ENCODE measurements at regions not wholly inside any gene's neighbourhood (a gene's known extent, or its start where the extent isn't known, plus 50 kb on each side); places are given as distances from the start of the nearest gene placed in this dataset.

DNA sequence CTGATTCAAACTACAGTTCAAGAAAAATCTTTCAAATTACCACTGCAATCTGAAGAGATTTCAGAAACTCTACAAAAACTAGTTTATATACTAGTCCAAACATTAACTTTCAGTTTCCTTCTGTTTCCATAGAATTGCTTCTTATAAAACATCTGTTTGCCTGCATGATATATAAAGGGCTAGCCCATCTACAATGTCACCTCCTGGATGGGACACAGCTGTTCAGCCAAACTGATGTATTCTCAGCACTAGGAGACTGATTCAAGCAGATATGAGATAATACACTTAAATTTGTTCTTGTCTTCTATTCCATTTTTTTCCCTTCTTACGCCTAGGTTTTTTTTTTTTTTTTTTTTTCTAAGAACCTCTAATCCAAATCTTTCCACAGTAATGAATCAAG is 1569.7 kb upstream of the IGFBP7 start:
- DNase-seq: no peak

DNA sequence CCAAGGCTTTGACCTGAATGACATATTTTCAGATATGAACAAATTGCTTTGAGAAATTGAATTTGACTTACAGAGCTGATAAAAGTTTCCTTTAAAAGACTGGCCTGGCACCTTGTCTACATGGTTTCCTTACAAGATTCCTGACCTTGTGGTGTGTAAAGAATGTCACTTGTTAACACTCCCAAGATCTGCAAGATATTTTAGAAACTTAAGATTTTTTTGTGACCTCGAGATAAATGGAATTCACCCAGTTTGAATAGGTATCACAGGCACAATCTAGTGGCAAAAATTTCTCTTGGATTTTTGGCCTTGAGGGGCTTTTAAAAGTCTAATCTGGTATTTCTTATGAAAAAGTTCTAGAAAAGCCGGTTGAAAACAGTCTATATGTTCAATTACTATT is 1568.9 kb upstream of the IGFBP7 start:
- no peak for DNase-seq

DNA sequence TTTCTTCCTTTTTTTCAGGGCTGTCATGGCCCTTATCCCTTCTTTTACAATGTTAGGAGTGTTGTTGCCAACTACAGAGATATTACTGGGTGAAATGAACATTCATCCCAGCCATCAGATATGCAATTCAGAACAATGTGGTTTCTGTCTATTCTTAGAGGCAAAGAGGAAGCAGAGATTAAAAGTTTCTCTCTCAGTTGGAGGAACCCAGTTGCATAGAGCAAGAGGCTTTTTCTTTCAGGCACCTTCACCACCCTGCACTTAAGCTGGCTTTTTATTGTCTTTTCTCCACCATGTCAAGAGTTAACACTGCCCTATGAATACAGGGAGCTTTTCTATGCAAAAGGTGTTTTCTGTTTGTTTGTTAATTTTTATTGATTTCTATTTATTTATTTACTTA is 1559.6 kb upstream of the IGFBP7 start:
- no peak for DNase-seq

DNA sequence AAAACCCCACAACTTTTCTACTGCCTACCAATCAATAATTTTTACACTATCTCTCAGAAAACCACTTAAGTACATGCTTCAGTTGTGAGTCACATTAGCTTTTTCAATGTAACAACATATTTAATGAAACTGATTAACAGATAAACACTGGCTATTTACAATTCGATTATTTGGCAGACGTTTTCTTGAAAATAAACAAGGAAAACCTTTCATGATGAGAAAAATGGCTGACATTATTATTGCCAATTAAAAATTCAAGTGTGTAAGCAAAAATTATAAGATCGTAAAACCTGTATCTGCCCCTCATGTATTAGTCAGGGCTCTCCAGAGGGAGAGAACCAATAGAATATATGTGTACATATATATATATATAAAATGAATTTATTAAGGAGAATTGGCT is 1555.5 kb upstream of the IGFBP7 start:
- no peak for DNase-seq

DNA sequence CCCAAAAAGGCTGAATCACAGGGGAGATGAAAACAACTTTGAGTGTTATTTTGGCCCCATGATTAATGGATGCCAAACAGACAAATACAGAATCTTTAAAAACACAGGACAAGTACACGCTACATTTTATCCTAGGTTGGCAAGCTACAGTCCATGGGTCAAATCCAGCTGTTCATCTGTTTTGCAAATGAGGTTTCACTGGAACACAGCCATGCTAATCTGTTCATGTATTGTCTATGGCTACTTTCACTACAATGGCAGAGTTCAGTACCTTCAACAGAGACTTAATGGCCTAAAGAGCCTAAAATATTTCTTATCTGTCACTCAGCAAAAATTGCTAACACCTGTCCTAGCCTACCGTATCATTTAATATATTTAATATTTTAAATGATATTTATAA is 1548.5 kb upstream of the IGFBP7 start:
- no peak for DNase-seq

DNA sequence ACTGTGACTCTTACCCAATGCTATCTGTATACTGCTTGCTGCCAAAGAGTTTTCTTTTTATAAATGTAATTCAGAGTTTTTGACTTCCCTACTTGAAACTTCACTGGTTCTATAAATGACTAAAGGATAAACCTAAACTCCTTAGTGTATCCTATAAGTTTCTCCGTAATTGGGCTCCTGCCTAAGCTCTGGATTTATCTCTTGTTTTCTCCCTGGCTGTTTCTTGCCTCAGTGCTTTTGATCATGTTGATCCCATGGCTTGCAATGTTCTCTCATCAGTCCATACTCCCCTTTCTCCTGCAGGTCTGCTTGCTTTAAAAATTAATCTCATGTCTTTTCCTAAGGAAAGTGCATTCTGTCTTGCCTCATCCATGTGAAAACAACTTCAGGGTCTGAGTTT is 1543.1 kb upstream of the IGFBP7 start:
- DNase-seq: no peak

DNA sequence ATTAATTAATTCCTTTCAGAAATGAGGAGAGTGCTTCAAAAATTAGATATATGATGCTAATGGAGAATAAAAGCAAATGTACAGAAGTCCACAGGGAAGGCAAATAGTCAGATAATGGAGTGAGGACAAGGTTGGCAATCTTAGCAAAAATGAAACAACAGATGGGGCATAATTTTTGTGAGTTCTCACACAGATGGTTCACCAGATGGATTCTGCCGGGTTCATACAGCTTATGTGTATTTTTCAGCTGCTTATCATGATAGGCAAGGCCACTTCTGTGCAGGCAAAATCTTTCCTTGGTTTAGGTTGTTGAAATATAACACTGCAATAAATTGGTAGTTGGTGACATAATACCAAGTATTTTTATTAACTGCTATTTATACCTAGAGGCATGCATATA is 1539.0 kb upstream of the IGFBP7 start:
- DNase-seq: no peak

DNA sequence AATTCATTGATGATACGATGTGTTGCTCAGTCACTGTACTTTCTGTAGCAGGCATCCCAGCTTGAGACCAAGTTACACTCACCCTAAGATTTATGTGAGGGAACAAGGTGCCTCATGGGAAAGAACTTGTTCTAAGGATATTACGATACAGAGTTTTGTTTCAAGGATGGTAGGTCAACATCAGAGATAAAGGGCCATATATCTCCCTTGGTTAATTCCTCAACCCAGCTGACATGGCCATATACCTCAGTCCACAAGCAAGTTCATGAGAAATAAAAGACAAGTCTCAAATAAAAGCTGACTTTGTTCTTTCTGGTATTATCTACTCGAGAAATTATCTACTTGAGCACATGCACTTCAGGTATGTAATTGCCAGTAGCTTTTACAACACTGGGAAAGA is 1535.9 kb upstream of the IGFBP7 start:
- DNase-seq: no peak

DNA sequence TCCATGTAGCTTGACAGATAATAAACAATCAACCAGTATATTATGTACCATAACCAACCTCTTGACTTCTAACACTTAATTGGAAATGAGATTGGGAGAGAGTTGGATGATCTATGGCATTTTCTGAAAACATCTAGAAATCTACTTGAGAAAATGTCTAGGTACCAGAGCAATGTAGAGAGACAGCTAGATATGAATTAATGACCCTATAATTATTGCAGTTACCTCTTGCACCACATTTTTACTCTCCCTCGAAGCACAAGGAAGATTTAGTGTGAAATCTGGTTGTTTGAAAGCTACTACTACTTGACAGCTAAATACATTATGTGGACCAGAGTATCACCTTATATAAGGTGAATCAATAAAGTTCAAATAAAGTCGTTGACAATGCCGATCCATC is 1534.4 kb upstream of the IGFBP7 start:
- no peak for DNase-seq

DNA sequence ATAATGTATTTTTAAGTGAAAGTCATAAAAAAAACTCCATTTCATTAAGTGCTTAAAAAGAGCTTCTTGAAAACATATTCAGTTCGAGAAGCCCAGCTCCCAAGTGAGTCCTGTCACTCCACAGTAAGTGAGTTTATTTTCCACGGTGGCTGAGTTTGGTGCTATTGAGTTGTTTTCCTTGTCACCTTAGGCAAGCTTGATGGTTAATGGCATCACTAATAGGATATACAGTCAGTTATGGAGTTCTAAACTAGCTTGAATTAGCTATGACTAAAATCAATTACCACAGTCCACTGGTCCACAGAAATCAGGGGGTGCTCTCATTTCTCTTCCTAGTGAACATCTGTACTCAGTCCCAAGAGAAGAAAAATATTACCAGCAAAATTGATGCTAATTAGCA is 1526.2 kb upstream of the IGFBP7 start:
- DNase-seq: no peak

DNA sequence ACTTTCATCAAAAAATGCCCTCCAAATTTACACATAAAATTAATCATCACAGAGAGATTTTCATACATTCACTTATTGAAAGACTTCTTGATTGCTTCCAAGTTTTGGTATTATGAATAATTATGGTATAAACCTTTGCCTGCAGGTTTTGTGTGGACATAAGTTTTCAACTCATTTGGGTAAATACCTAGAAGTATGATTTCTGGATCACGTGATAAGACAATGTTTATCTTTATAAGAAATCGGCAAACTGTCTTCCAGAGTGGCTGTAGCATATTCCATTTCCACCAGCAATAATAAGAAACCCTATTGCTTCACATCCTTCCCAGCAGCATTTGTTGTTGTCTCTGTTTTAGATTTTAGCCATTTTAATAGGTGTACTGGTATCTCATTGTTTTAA is 1507.0 kb upstream of the IGFBP7 start:
- no peak for DNase-seq

DNA sequence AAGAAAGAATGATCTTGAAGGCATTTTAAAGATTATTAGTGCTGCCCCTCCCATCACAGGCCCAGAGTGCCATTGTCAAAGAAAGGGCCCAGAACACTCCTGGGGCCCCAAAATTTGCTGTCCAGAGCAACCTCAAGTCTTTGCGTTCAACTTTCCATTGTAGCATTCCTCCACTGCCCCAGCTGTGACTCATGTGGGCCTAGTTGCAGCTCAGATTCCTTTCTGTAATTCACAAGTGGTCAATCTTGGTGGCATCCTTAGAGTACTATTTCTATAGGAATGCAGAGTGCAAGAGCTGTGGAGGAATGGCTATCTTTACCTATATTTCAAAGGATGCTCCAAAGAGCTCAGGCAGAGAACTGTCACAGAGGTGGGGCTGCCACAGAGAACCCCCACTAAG is 1500.8 kb upstream of the IGFBP7 start:
- no peak for DNase-seq

DNA sequence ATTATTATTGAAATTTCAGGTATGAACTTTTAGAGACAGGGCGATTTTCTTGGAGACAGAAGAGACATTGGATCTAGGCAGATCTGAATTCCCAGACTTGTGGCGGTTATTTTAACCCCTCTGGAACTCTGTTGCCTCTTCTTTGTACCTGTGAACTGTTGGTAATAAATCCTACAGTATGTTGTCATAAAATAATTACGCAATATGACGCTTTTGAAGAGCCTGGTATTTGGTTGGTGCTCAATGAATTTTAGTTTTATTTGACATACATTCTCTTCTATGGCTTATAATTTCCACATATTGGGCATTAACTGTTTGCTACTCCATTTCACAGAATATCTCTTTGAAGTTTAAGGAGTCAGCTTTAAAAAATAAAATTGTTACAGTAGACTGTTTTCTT is 1496.1 kb upstream of the IGFBP7 start:
- DNase-seq: no peak

DNA sequence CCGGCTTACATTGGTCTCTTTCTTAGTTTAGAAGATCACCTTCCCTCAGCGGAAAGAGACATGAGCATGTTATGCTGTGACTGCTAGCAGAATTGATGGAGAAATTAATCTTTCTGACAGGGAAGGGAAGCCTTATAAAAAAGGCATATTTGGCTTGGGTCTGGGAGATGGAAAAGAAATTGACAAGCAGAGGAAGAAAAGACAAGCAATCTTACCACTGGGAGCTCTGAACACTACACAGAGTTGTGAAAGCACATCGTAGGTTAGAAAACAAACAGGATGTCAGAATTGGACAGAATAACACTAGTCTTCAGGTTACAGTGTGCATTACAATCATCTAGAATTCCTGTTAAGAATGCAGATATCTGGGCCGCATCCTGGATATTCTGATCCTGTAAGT is 1493.8 kb upstream of the IGFBP7 start:
- no peak for DNase-seq

DNA sequence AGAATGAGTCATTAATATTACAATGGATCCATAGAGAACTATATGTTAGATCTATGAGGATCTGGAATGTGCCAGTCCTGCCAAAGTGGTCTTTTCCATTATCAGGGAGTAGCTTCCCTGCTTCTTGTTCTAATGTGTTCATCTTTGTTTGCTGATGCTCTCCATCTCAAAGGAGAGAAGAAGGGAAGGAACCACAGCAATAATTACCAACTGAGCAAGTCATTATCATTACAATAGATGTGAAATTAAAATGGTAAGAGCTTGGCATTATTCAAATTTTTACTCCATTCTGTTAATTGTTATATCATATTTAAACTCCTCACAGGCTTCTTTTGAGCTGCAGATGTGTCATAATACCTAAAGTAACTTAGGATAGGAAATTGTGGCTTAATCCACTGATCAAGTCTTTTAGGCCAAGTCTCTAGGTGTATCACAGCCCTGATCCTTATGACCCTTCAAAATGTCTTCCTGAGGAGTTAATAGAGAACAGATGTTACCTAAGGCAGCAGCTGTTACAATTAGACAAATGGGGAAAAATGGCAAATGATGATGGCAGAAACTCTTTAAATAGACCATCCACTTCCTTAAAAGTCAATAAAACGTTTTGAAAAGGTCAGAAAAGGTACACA is 1492.7 kb upstream of the IGFBP7 start:
- DNase-seq: no peak

DNA sequence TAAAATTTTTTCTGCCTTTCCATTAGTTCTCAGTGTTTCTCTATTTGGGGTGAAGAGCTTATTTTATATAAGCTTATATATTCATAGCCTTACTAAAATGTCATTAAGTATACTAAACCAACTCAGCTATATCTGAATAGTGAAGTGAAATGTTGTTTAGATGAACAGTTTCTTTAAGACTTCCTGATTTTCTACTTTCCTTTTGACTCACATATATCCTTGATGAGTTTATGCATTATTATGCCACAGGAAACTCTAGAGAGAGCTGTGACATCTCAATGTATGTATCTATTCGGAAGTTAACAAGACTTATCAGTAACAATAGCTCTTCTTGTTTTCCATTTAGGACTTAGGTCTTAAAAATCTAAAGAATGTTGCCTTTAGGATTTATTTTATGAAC is 1491.8 kb upstream of the IGFBP7 start:
- no peak for DNase-seq

DNA sequence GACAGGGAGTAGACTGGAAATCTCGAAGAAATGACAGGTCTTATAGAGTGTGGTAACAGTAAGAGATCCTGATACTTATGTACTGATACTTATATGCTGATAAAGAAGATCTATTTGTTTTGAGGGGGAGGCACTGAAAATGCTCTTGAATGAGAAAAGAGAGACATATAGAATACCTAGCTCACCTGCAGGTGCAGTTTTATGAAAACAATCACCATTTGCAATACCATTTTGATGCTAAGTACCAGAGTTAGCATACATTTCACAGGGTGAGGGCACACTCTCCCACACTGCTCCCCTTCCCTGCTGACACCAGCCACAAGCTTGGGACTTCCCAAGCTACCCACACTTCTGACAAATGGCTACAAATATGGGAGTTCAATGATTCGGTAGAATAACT is 1490.1 kb upstream of the IGFBP7 start:
- no peak for DNase-seq

DNA sequence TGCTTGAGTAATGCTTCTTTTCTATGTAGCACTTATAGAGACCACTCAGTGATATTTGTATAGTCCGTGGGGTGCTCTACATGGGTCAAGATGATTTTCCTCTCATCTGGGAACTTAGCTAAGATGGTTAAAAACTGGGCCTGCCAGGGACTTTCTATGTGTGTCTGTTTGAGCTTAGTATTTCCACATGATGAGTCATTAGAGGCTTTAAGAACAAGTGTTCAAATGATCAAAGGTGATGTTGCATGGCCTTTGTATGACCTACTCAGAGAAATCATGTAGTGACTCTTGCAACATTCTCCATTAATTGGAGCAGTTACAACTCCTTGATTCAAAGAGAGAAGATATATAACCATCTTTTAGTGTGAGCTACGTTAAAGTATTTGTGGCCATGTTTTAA is 1480.5 kb upstream of the IGFBP7 start:
- DNase-seq: no peak

DNA sequence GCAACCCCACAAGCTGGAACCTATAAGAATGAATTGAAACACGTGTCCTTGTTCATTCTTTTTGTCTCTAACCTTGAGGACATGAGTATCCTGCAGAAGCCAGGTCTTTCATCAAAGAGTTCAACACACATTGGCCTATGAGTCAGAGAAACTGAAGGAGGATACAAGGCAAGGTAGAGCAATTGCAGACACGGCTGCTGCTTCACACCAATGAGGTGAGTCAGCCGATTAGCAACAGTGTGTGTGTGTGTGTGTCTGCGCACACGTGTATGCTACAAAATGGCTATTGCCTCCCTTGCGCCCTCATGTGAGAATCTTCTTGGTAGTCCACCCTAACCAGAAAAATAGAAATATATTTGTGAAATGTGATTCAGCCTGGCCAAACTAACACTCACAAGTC is 1477.7 kb upstream of the IGFBP7 start:
- DNase-seq: no peak

DNA sequence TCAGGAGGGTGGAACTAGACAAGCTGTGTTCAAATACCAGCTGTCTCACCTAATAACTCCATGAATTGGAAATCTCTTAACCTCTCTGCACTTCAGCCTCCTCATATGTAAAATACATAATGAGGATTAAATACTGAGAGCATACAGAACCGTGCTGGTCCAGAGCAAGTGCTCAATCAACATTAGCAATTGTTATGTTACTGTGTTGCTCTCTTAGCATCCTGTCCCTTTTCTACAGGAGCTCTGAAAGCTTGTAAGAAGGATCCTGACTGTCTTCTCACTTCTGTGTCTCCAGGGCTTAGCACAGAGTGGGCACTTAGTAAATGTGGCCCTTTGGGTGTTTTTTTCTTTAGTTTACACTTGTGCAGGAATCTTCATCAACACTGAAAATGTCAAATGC is 1456.1 kb upstream of the IGFBP7 start:
- no peak for DNase-seq

DNA sequence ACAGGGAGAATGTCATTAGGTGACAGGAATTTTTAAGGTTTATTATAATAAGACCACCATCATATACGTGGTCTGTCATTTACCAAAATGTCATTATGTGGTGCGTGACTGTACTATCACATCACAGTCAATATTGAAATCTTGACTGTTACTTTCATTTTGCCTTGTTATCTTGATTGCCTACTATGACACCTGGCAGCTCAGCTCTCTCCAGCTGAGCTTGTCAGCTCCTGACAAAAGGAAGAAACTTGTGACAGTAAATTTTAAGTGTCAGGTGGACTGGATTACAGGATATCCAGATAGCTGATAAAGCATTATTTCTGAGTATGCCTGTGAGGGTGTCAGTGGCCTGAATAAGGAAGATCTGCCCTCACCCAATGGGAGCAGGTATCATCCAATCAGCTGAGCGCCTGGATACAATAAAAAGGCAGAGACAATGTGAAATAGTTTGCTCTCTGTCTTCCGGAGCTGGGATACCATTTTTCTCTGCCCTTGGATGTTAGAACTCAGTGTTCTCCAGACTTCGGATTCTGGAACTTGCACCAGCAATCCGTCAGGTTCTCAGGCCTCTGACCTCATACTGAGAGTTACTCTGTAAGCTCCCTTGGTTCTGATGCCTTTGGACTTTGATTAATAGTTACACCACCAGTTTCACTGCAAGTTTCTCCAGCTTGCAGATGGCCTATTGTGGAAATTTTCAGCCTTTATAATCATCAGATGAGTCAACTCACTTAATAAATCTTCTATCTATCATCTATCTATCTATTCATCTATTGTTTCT is 1454.7 kb upstream of the IGFBP7 start:
- DNase-seq: no peak

DNA sequence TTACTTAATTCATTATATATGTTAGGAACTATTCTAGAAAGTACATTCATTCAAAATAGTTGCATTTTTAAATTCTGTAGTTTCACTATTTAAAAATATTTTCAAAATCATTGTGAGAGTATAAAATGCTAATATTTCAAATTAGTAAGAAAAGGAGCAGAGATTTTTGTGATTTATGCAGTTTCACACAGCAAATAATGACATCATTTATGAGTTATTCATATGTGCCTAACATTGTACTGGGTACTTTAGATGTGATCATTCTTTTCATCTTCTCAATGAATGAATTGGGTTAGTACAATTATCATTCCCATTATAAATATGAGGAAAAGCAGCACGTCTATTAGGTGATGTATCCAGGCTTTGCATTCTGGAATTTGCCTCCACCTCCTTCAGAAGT is 1451.0 kb upstream of the IGFBP7 start:
- DNase-seq: no peak

DNA sequence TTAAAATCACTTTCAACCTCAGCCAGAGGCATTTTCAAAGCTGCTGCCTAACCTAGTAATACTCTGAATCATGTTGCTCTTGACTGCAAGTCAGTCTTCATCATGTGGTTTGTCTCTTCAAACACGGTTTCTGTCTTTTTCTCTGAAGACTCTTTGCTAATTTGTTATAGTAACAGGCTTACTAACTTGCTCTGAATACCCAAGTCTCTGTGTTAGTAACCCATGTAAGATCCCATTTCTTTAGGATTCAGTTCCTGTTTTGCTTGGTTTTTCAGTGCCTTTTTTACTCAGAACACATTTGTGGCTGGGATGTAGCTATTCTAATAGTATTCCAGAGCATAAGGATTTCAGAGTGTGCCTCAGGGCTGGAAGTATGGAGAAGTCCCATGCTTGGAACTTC is 1450.6 kb upstream of the IGFBP7 start:
- no peak for DNase-seq

DNA sequence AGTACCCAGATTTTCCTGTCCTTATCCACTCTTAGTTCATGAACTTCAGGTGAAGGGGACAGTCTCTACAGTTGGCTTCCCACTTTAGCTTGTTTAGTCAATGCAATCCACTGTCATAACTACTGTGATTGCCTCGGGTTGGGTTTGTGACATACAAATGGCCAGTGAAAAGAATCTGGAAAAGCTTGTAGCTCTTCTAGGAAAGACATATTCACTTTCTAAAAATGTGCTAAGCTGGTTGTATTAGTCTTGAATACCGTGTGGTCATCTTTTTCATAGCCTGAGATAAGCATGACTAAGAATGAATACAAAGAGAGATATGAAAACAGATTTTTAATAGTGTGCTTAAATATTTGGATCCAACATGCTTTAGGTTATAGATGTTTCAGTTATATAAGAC is 1443.5 kb upstream of the IGFBP7 start:
- no peak for DNase-seq

DNA sequence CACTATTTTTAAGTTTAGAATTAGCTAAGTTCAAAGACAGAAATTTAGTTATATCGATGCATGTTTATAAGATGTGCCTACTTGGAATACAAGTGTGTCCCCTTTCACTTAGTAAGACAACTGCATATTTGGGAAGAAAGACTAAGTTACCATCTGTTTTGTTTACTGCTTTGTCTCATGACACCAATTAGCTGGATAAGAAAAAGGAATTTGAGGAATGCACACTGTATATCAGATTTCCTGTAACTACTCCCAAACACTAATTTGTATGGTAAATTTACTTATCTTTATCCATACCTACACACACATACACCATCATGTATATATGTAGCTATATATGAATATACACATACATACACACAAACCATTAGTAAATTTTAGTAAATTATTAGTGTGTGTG is 1442.8 kb upstream of the IGFBP7 start:
- DNase-seq: no peak

Measured in NCI-H2029 (cell line).